ENCODE measurements at regions not wholly inside any gene's neighbourhood (a gene's known extent, or its start where the extent isn't known, plus 50 kb on each side); places are given as distances from the start of the nearest gene placed in this dataset.
A peak's percentile ranks its signal among the peaks of the same experiment; 100 is the strongest.

DNA sequence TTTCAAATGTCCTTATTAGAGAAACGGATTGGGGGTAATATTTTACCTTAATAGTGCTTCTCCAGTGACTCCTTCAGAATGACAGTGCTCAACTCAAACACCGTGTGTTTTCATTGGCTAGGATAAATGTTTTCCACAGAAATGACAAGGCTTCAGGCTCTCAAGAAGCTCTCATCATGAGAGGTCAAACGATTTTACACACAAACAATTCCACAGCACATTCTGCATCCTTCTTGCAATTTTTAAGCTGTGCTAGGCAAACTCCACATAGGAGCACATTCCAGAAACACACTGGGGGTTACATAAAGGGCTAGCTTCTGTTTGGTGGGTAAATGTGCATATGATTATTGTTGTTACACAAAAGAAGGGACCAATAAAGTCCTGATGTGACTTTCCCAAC, 75.5 kb upstream of the IPO9 start:
- Histone ChIP-seq H3K9ac (ENCODE audit: low read length in 3 of 3) (no peak overlapping the region), H3K36me3 (ENCODE audit: control insufficient read depth in 2 of 3, insufficient read depth in 3 of 3, low read length in 3 of 3) (no peaks in the 10 kb centered on the region), H3K4me1 (ENCODE audit: control insufficient read depth in 2 of 3, insufficient read depth in 2 of 3, low read depth in 1 of 3, low read length in 3 of 3) (peaks cover 0 to 2% (median 0%) of the 10 kb centered on the region in 3 donors), H3K27ac (ENCODE audit: low read depth in 2 of 2, low read length in 2 of 2) (no peak overlapping the region), H3K9me3 (ENCODE audit: control insufficient read depth in 2 of 3, insufficient read depth in 1 of 3, low read length in 3 of 3) (no peaks in the 10 kb centered on the region), H3K4me3 (ENCODE audit: low read length in 3 of 3) (no peak overlapping the region), H3K27me3 (ENCODE audit: control insufficient read depth, insufficient read depth, low read length) (no peaks in the 10 kb centered on the region)
- intact Hi-C loops (cut with DNase I): no loop called here
- DNase-seq: no peak
- TF ChIP-seq CTCF (IDR thresholded peaks at IDR 0.05; ENCODE audit: borderline replicate concordance, extremely low read depth, insufficient read depth): no peak
- FAIRE-seq: no peak

DNA sequence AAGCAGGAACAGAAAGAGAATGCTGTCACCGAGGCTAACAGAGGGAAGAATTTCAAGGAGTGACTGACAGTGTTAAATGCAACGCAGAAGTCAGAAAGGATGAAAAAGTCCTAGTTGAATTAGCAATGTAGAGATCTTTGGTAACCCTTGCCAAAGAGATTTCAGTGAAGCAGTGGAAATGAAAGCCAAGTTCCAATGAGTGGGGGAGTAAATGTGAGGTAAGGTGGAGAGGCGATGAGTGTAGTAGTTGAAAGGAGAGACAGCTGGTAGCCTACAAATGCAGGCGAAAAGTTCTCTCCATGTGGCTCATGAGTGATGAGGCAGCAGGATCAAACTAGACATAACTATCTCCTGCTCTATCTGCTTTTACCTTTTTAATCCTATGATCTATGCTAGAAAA, 74.6 kb upstream of the IPO9 start:
- no peak for FAIRE-seq
- intact Hi-C loops (cut with DNase I): no loop called here
- TF ChIP-seq CTCF (IDR thresholded peaks at IDR 0.05; ENCODE audit: borderline replicate concordance, extremely low read depth, insufficient read depth): no peak
- no peaks in the 10 kb centered on the region for H3K27me3 ChIP-seq (ENCODE audit: control insufficient read depth, insufficient read depth, low read length)
- no peak overlapping the region for H3K27ac ChIP-seq (ENCODE audit: low read depth in 2 of 2, low read length in 2 of 2)
- no peak overlapping the region for H3K9ac ChIP-seq (ENCODE audit: low read length in 3 of 3)
- H3K9me3 ChIP-seq (ENCODE audit: control insufficient read depth in 2 of 3, insufficient read depth in 1 of 3, low read length in 3 of 3): no peaks in the 10 kb centered on the region
- peaks cover 0 to 2% (median 0%) of the 10 kb centered on the region in 3 donors for H3K4me1 ChIP-seq (ENCODE audit: control insufficient read depth in 2 of 3, insufficient read depth in 2 of 3, low read depth in 1 of 3, low read length in 3 of 3)
- no peaks in the 10 kb centered on the region for H3K36me3 ChIP-seq (ENCODE audit: control insufficient read depth in 2 of 3, insufficient read depth in 3 of 3, low read length in 3 of 3)
- peak in 1 of 5 donors; percentile 37 for DNase-seq
- H3K4me3 ChIP-seq (ENCODE audit: low read length in 3 of 3): no peak overlapping the region

DNA sequence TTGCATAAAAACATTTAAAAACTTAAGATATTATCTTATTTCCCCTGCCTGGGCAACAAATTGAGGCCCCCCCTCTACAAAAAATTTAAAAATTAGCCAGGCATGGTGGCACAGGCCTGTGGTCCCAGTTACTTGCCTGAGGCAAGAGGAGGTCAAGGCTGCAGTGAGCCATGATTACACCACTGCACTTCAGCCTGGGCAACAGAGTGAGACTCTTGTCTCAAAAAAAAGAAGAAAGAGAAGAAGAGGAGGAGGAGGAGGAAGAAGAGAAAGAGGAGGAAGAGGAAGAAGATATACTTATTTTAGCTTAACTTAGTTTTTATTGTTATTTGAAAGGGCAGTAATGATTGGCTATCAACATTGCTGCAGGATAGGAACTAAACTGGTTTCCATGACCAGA, 73.8 kb upstream of the IPO9 start:
- no peaks in the 10 kb centered on the region for H3K27me3 ChIP-seq (ENCODE audit: control insufficient read depth, insufficient read depth, low read length)
- intact Hi-C loops (cut with DNase I): no loop called here
- no peak overlapping the region for H3K4me3 ChIP-seq (ENCODE audit: low read length in 3 of 3)
- no peak overlapping the region for H3K27ac ChIP-seq (ENCODE audit: low read depth in 2 of 2, low read length in 2 of 2)
- H3K9me3 ChIP-seq (ENCODE audit: control insufficient read depth in 2 of 3, insufficient read depth in 1 of 3, low read length in 3 of 3): no peaks in the 10 kb centered on the region
- no peak for TF ChIP-seq CTCF (IDR thresholded peaks at IDR 0.05; ENCODE audit: borderline replicate concordance, extremely low read depth, insufficient read depth)
- H3K36me3 ChIP-seq (ENCODE audit: control insufficient read depth in 2 of 3, insufficient read depth in 3 of 3, low read length in 3 of 3): no peaks in the 10 kb centered on the region
- H3K4me1 ChIP-seq (ENCODE audit: control insufficient read depth in 2 of 3, insufficient read depth in 2 of 3, low read depth in 1 of 3, low read length in 3 of 3): peaks cover 0 to 2% (median 0%) of the 10 kb centered on the region in 3 donors
- FAIRE-seq: no peak
- H3K9ac ChIP-seq (ENCODE audit: low read length in 3 of 3): no peak overlapping the region
- no peak for DNase-seq

GRCh38 chr1:201756406-201756805, 72.6 kb upstream of the IPO9 start:
- DNase-seq (no peak), FAIRE-seq (no peak)
- no peaks in the 10 kb centered on the region for H3K9me3 ChIP-seq (ENCODE audit: control insufficient read depth in 2 of 3, insufficient read depth in 1 of 3, low read length in 3 of 3)
- intact Hi-C loops (cut with DNase I): no loop called here
- no peak overlapping the region for H3K9ac ChIP-seq (ENCODE audit: low read length in 3 of 3)
- no peaks in the 10 kb centered on the region for H3K27me3 ChIP-seq (ENCODE audit: control insufficient read depth, insufficient read depth, low read length)
- TF ChIP-seq CTCF (IDR thresholded peaks at IDR 0.05; ENCODE audit: borderline replicate concordance, extremely low read depth, insufficient read depth): no peak
- H3K27ac ChIP-seq (ENCODE audit: low read depth in 2 of 2, low read length in 2 of 2): no peak overlapping the region
- H3K36me3 ChIP-seq (ENCODE audit: control insufficient read depth in 2 of 3, insufficient read depth in 3 of 3, low read length in 3 of 3): no peaks in the 10 kb centered on the region
- H3K4me1 ChIP-seq (ENCODE audit: control insufficient read depth in 2 of 3, insufficient read depth in 2 of 3, low read depth in 1 of 3, low read length in 3 of 3): no peaks in the 10 kb centered on the region
- H3K4me3 ChIP-seq (ENCODE audit: low read length in 3 of 3): no peak overlapping the region
